ENCODE measurements at regions not wholly inside any gene's neighbourhood (a gene's known extent, or its start where the extent isn't known, plus 50 kb on each side); places are given as distances from the start of the nearest gene placed in this dataset.
"Not testable (repeated sequence)": the region's sequence is repeated elsewhere in the genome, so short reads cannot be mapped to it uniquely, and the experiment has no call there.

DNA sequence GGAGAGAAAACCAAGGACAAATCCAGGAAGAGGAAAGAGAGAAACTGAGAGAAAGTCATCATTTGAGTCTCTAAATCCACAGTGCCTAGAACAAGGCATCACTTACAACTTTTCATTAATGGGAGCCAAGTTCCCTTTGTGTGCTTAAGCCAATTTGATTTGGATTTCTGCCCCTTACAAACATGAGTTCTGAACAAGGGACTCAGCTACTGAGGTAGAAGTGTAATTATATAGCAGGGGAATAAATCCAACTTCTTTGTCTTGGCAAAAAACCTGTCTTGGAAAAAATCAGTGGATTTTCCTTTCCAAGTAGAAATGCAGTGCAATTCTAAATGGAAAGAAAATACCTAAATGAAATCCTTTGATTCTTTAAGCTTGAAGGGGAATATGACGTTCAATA lies 307.2 kb upstream of the CNTN3 start:
- no peak for DNase-seq

DNA sequence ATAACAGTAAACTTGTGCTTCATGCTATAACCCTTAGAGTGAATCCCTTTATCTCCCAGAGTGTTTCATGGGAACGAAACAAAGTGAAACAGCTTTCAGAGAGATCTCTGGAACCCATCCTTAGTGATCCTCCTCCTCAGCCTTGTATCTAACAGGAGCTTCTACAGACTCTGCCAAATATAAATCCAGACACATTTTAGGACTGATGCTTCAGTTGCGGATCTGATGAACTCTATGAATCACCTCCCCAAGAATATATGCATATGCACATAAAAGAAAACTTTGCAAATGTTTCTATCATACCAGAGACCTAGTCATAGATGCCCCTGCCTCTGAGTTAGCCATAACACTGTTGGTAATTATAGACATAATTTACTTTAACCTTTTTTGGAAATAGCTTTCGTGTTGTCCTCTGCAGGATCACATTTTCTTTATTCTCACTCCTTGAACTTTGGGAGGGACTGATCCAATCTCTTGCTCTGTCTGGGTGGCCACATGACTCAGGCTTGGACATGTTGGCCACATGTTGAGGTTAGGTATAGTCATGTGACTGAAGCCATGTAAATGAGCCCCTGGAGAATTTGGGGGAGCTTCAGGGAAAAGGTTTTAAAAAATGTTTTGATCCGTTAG lies 306.4 kb upstream of the CNTN3 start:
- DNase-seq = no peak

DNA sequence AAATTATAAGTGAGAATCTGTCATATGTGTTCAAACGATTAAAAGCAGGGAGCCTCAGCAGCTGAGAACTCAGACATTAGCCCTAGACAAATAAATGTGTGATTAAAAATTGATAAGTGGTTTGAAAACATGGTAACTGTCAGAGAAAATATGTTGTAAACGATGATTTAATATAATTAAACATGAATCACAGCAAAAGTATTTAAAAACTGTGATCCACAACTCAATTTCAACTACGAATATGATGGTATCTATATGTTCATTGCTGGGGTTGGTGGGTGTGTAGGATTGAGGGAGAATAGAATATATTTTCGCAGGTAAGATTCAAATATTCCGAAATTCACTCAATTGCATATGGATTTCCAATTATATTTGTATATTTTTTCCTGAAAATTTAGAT lies 302.2 kb upstream of the CNTN3 start:
- no peak for DNase-seq

DNA sequence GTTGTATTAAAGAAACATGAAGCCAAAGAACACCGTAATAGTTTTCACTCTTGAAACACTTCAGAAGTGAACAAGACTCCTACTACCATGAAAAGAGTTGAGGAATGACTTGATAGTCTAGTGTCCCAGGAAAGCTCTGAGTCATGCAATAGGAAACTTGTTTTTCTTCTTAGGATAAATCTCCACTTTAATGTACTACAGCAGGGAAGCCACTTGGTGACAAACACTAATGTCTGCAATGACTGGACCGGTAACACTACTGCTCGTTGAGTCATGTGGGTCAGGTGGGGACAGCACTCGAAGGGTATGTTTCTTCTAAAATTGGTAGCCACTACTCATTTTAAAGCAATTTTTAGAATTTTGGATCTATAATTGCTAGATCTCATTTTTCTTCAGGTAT lies 291.7 kb upstream of the CNTN3 start:
- no peak for DNase-seq

DNA sequence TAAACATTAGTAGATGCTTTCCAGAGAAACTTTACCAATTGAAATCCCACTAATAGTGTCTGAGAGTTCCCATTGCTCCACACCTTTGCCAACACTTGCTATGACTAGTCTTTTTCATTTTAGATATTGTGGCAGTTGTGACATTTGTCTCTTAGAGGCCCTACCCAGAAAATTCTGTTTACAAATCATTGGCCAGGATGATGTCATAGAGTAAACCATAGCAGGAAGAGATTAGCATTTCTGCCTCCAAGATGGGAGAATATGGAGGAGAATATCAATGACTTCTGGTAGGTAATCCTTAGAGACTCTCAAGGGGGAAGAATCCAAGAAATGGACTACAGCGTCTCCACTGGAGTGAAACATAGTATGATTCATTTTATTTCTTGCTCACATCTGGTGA lies 291.0 kb upstream of the CNTN3 start:
- DNase-seq = no peak

DNA sequence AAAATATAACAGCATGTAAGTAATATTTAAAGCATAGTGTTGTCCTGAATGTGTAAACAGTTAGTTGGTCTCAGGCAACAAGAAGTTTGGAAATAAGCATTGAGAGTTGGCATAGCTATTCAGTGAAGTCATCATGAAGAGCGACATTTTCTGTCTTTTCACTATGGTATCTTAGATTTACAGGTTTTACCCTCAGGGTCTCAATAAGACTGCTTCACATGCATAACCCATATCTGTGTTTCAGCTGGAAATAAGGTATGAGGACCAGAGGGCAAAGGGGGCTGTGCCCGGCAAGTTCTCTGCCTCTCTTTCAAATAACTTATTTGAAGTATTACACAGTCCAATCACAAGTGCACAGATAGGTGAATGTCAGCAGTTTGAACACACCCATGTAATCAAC lies 290.2 kb upstream of the CNTN3 start:
- no peak for DNase-seq

DNA sequence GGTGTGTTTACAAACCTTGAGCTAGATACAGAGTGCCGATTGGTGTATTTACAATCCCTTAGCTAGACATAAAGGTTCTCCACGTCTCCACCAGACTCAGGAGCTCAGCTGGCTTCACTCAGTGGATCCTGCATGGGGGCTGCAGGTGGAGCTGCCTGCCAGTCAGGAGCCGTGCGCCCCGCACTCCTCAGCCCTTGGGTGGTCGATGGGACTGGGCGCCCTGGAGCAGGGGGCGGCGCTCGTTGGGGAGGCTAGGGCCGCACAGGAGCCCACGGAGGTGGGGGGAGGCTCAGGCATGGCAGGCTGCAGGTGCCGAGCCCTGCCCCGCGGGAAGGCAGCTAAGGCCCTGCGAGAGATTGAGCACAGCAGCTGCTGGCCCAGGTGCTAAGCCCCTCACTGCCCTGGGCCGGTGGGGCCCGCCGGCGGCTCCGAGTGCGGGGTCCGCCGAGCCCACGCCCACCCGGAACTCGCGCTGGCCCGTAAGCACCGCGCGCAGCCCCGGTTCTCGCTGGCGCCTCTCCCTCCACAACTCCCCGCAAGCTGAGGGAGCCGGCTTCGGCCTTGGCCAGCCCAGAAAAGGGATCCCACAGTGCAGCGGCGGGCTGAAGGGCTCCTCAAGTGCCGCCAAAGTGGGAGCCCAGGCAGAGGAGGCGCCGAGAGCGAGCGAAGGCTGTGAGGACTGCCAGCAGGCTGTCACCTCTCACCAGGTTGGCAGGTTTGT lies 285.5 kb upstream of the CNTN3 start:
- DNase-seq = not testable (repeated sequence)

DNA sequence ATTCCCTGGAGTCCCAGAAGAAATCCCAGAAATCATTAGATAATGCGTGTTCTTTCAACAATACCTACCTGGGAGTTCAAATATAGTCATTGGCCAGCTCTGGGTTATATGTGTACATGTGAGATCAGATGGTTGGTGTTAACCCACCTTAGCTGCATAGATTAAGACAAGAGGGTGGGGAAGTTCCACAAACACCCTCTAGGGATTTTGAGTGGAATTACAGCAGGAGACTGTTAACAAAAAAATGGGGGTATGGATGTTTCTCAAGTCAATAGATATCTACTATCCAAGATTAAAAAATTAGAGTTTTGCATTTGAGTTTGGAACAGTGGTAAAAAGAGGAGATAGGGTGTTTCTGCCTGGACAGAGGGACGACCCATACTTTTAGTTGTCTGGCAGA lies 282.5 kb upstream of the CNTN3 start:
- no peak for DNase-seq

DNA sequence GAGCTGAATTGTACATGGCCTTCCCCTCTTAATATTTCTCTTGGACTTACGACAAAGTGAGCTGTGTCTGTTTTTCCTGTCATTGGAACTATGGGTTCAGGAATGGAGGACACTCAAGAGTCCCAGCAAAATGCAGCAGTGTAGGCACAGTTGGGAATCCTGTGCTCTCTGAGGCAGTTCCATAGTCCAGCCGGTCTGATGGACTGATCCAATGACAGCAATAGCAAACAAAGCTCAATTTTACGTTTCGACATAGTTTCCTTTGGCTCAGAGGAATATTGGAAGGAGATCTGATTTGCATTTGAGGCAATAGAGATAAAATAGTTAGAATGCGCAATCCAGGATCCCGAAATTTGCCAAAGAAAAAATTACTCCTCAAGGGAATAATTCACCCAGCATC lies 276.9 kb upstream of the CNTN3 start:
- DNase-seq = no peak

DNA sequence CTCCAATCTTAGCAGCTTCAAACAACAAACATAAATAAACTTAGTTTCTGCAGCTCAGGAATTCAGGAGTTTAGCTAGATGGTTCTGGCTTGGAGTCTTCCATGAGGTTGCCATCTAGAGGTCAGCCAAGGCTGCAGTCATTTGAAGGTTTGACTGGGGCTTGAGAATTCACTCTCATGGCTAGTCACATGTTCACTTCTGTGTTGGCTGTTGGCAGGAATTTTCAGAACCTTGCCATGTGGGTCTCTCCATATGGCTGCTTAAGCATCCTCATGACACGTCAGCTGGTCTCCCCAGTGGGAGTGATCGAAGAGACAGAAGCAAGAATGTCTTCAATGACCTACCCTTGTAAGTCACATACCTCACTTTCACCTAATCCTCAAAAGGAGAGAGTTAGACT lies 269.2 kb upstream of the CNTN3 start:
- no peak for DNase-seq

DNA sequence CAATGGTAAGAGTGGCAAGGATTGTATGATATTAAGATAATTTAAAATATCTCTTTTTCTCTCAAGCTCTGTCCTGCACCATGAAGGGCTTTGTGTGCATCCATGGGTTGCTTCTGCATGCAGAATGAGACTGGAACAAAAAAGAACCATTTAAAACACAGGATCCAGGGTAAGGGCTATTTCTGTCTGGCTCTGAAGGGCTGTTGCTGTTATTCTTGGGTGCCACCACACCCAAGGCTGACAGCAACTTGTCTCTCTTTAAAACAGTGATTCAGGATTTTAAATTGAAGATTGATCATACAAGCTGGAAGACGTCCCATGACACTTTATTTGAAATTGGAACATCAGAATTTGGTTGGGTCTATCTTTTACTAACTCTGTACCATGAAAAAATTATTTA lies 268.8 kb upstream of the CNTN3 start:
- DNase-seq = no peak

DNA sequence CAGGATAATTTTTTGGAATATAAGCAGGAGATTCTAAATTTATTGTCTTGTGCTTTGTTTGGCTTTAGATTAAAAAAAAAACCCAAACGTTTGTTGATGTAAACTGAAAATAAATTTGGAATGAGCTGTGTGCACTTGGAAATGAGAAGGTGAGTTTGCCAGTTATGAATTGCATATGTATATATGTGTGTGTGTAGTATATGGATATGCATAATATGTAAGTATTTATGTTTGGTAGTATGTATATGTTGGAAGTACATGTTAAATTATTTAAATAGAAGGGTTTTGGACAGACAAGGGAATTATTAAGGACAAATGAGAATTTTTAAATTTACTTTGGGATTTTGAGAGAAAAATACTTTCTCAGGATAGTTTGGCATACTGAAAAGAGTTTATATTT lies 265.8 kb upstream of the CNTN3 start:
- no peak for DNase-seq

DNA sequence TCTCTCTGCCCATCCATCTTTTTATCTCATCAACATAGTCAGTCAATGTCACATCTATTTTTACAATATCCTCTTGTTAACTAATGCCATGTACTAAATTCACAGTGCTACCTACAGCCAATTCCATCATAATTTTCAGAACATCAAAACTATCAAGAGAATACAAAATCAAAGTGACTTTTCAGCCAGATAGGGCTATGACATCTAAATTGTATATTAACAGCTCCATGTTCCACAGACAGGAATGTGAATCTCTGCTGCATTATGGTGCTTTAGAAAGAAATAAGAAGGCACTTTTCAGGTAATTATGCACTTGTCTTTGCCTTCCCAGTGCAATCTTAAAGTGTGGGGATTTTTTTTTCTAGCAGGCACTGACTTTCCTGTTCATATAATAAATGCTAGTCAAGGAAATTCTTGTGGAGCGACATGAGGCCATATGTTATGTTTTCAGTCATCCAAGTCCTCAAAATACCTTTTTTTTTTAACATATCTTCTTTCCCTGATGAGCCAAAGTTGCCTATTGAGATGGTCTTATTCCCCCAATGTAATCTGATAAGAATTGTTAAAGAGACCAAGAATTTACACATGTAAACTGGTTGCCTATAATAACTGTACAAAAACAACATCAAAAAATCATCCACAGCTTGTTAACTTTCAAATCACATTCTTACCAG lies 252.0 kb upstream of the CNTN3 start:
- DNase-seq = no peak

DNA sequence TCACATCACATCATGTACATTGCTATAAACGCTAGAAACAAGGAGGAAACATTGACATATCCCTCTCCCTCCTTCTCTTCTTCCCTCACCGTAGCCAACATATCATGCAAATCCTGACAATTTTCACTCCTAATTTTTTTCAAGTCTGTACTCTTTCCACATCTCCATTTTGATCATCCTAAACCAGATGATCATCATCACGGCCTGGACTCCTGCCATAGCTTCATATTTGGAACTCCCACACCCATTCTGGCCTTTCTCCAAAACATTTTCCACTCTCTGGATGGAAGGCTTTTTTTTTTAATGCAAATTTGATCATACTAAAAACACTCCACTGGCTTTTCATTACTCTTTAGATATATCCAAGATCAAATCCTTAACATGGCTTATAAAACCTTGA lies 248.0 kb upstream of the CNTN3 start:
- peak in 6 of 56 donors; percentile 1 to 29 (median 4) for DNase-seq

DNA sequence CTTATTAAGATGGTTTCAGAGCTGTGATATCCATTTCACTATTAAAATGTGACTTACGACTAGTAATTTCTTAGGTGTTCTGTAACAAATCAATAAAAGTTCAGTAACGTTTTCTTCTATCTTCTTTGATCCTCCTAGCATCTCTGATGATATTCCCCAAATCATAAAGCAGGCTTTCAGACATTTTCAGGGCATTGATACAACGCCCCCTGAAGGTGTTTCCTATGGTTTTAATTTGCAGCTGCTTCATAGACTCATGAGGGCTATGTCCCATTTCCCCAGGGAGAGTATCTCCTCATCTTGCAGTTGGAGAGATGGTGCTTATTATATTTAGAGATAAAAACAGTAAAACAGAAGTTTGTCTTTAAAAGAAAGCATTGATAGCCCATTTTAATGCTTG lies 246.8 kb upstream of the CNTN3 start:
- DNase-seq = no peak

DNA sequence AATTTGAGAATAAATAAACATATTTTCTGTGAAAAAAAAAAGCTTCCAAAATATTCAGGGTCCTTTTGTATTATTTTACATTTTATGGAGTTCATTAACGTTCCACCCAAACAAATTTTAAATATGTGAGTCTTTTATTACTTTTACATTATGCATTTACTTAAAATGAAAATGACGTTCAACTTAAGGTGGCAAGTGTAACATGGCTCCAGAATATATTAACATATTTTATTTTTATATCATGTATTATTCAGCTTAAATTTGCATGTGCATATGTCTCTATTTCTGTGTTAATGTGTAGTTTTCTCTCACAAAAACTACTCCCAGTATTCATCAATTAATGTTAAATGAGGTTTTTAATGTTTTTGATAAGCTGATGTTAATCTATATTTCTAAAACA lies 243.6 kb upstream of the CNTN3 start:
- DNase-seq = no peak

DNA sequence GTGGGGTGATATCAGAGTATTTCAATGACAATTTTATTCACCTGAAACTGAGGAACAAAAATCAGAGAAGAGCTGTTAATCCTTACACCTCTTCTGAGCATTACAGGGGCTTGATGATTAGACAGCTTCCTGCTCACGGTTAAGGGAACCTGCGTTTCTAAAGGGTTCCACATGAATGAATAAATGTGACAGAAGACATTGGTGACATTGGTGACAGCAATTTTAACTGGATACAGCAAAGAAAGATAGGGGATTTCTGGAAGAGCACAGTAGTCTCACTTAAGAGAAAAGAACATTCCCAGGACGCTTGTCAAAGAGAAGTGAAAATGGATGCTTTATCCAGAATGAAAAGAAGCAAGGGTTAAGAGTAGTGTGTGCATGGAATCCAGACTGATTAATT lies 235.9 kb upstream of the CNTN3 start:
- DNase-seq = no peak

DNA sequence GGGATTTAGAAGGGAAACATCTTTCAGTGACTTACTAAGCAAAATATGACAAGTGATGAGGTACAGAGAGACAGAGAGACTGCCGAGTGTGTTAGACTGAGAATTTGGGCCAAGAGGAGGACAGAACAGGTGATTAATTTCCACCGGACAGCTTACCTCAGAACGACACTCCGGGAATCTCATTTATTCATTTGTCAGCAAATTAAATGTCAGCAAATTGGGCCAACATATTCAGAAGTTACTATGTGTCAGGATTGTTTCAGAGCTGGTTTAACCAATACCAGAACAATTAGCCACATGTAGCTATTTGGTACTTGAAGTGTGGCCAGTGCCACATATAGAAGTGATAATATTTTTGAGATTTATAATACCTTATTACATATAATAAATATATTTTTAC lies 232.6 kb upstream of the CNTN3 start:
- DNase-seq = no peak

DNA sequence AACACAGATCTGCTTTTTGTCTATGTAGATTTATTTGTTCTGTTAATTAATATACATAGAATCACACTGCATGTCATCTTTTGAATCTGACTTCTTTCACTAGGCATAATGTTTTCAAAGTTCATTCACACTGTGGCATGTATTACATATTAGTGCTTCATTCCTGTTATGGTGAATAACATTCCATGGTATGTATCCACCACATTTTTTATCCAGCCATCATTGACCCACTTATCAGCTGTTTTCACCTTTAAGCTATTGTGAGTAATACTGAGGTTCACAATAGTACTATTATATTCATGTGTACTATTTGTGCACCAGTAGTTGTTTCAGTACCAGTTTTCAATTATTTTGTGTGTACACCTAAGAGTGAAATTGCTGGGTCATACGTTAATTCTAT lies 230.6 kb upstream of the CNTN3 start:
- DNase-seq = no peak

DNA sequence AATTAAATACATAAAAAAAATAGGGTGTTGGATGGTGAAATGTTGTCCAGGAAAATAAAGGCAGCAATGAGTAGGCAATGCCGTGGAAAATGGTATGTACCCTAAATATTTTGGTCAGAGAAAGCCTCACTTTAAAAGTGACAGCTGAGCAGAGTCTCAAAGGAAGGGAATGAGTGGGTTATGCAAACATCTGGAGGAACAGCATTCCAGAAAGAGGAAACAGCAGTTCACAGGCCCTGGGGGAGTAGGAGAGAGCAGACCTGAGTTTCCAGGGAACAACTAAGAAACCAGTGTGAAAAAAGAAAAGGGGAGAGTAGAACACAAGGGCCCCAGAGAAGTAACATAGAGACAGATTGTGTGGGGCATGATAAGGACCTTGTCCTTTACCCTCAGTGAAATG lies 230.0 kb upstream of the CNTN3 start:
- no peak for DNase-seq

DNA sequence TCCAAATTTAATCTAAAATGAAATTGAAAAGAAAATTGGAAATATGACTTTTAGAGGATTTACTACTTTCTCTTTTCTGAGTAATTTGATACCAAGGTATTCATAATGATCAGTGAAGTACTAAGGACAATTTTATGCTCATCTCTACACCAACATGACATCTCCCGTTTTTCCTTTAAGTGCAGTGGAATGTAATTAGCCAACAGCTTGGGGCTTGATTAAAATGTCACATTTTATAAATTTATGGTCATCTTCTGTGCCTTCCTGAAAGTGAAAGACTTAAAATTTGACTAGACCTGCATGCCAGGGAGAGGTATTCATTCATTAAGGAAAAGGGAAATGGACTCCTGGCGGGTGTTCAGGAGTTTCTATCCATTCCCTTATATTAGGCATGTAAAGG lies 228.2 kb upstream of the CNTN3 start:
- DNase-seq = no peak

DNA sequence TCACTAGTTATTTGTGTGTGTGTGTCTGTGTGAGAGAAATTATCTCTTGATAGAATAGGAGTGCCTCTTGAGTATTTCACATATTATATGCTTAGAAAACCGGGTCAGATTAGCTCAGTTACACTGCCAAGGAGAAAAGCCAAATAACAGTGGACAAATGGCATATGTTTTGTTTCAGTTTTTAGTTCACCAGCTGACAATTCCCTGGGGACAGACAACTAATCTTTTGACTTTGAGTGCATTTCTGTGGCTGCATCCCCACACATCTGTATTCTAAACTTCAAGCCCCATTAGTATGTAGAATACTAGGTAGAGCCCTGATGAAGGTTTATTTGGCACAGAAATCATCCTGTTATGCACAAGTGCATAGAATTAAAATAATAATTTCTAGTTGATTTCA lies 227.7 kb upstream of the CNTN3 start:
- DNase-seq = no peak

DNA sequence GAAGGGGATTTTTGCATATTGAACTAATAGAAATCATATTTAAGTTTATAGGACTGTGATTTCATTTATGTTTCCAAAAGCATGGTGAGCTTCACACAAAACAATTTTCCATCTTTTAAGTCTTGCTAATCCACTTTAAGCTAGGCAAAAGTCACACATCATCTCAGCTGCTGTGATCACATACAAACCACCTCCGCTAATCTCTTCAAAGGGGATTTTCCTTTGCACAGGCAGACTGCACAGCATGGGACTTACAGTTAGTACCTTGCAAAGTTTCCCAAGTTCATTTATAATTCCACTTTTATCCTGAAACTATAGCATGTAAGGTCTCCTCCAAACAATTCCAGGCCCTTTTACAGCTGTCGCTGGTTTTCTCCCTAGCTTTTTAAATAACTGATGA lies 225.1 kb upstream of the CNTN3 start:
- no peak for DNase-seq

Measured in amygdala (tissue), 56 donors.